Lower leg skin (tissue), 3 donors: ENCODE measurements at regions not wholly inside any gene's neighbourhood (a gene's known extent, or its start where the extent isn't known, plus 50 kb on each side); places are given as distances from the start of the nearest gene placed in this dataset.

Experiments
- POLR2A ChIP-seq, 2 donors: fragments of 450-650 bp; IDR thresholded peaks; one replicate each; pipeline ENCODE4 v1.6.1; 2016 to 2017; ENCODE audit warnings: antibody characterized with exemption in 2 of 2, mild to moderate bottlenecking in 1 of 2, moderate library complexity in 1 of 2
- TF ChIP-seq, protein P1 (sequence below), 3 donors: fragments of 450-650 bp; IDR thresholded peaks; one replicate each; pipeline ENCODE4 v1.5.1; 2016; ENCODE audit warnings: antibody characterized with exemption in 3 of 3, mild to moderate bottlenecking in 3 of 3, moderate library complexity in 2 of 3

DNA sequence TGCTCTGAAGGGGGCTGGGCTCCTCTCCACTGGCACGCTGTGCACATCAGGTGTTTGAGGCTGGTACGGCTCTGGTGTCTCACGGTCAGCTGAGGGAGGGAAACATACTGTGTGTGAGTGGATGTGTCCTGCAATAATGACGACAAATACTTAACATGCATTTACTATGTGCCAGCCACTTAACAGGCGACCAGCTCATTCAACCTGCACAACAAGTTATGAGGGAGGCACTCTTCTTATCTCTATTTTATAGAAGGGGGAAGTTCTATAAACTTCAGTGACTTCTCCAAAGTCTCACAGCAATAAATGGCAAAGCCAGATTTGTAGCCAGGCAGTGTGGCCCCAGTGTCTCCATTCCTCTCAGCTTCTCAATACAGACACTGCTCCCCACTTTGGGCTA lies 83.1 kb upstream of the LINGO1 start:
- TF ChIP-seq, protein P1, sequence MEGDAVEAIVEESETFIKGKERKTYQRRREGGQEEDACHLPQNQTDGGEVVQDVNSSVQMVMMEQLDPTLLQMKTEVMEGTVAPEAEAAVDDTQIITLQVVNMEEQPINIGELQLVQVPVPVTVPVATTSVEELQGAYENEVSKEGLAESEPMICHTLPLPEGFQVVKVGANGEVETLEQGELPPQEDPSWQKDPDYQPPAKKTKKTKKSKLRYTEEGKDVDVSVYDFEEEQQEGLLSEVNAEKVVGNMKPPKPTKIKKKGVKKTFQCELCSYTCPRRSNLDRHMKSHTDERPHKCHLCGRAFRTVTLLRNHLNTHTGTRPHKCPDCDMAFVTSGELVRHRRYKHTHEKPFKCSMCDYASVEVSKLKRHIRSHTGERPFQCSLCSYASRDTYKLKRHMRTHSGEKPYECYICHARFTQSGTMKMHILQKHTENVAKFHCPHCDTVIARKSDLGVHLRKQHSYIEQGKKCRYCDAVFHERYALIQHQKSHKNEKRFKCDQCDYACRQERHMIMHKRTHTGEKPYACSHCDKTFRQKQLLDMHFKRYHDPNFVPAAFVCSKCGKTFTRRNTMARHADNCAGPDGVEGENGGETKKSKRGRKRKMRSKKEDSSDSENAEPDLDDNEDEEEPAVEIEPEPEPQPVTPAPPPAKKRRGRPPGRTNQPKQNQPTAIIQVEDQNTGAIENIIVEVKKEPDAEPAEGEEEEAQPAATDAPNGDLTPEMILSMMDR (IDR thresholded peaks at IDR 0.05), result no peak
- TF ChIP-seq POLR2A (IDR thresholded peaks at IDR 0.05), result no peak
